K562 (cell line): ENCODE measurements at regions not wholly inside any gene's neighbourhood (a gene's known extent, or its start where the extent isn't known, plus 50 kb on each side); places are given as distances from the start of the nearest gene placed in this dataset.
"Not testable (repeated sequence)": the region's sequence is repeated elsewhere in the genome, so short reads cannot be mapped to it uniquely, and the experiment has no call there.

ENCODE experiments used
- ATAC-seq: fragments of 200-7000 bp; cut with Tn5 transposase; 3 replicates; pipeline ENCODE4 v1.9.1; 2020; ENCODE audit warnings: moderate library complexity
- BruUV-seq: library from RNA; stranded (reverse); fragments of 400-500 nt; replicated peaks from 2 replicates; lab custom pipeline; 2021; lab: Mats Ljungman, UMichigan
- CTCF ChIA-PET: fragments of 300-600 bp; formaldehyde crosslinking; extraction: SDS; loops from one replicate; lab custom pipeline; 2021; ENCODE audit warnings: low intra/inter-chr PET ratio; lab: Yijun Ruan, JAX
- POLR2A ChIA-PET: fragments of 300-600, 350-650 bp; sonication (Branson Sonifier 250); formaldehyde crosslinking; extraction: SDS; loops from one replicate; lab custom pipeline; 2021; ENCODE audit warnings: antibody characterized with exemption, inconsistent platforms; lab: Yijun Ruan, JAX
- DNase-seq, 4 experiments: peaks; one replicate each; pipeline versions ENCODE4 v3.0.0 to v3.0.0-alpha.2; 2011 to 2018; ENCODE audit warnings: low spot score in 3 of 4, mixed read lengths in 3 of 4; ENCODE audit errors: extremely low read depth in 1 of 4
- FAIRE-seq: peaks from 2 replicates; lab custom pipeline; 2011; peaks lifted over from hg19 to GRCh38; lab: Jason Lieb, UNC
- H2AFZ ChIP-seq: 2 replicates; pipeline ENCODE4 v1.6.0; 2011; ENCODE audit warnings: low read depth, low read length, control low read depth, inconsistent platforms
- H3K27ac ChIP-seq: fragments of 200-600 bp; 3 replicates; pipeline ENCODE4 v1.8.0; 2011; ENCODE audit warnings: low read depth, mild to moderate bottlenecking, control low read depth, inconsistent platforms, low read length, moderate library complexity, mixed read lengths; ENCODE audit errors: extremely low read depth
- H3K27me3 ChIP-seq, 2 experiments: fragments of 300-600 bp in 1 of 2; 2 replicates in 1 of 2; 3 replicates in 1 of 2; pipeline versions ENCODE4 v1.6.0 to v1.8.0; 2011; ENCODE audit warnings: inconsistent platforms in 2 of 2, low read length in 2 of 2, mild to moderate bottlenecking in 1 of 2, mixed read lengths in 1 of 2, moderate library complexity in 1 of 2; ENCODE audit not compliant: control insufficient read depth in 2 of 2, insufficient read depth in 2 of 2
- H3K36me3 ChIP-seq: fragments of 300-600 bp; 3 replicates; pipeline ENCODE4 v1.8.0; 2011; ENCODE audit warnings: mild to moderate bottlenecking, low read length, inconsistent platforms; ENCODE audit not compliant: control insufficient read depth, insufficient read depth
- H3K4me1 ChIP-seq, 2 experiments: fragments of 200-600 bp in 1 of 2; replicated peaks in 1 of 2; 2 replicates in 1 of 2; 3 replicates in 1 of 2; pipeline versions ENCODE4 v1.5.1 to v1.8.0; 2011; ENCODE audit warnings: inconsistent platforms in 2 of 2, low read length in 2 of 2, mild to moderate bottlenecking in 1 of 2, mixed read lengths in 1 of 2, moderate library complexity in 1 of 2; ENCODE audit not compliant: control insufficient read depth in 2 of 2, insufficient read depth in 2 of 2
- H3K4me2 ChIP-seq: 2 replicates; pipeline ENCODE4 v1.6.1; 2011; ENCODE audit warnings: low read length, control low read depth, inconsistent platforms, mixed read lengths; ENCODE audit not compliant: insufficient read depth
- H3K4me3 ChIP-seq: fragments of 200-600 bp; sonication (generic), shearing (Covaris generic); 2 replicates; pipeline ENCODE4 v1.5.1; 2016; ENCODE audit warnings: control low read depth, inconsistent platforms
- H3K79me2 ChIP-seq: fragments of 200-600 bp; 3 replicates; pipeline ENCODE4 v1.8.0; 2011; ENCODE audit warnings: low read length, inconsistent platforms; ENCODE audit not compliant: control insufficient read depth, insufficient read depth
- H3K9ac ChIP-seq, 2 experiments: 2 replicates each; pipeline versions ENCODE4 v1.6.0 to v1.6.1; 2011; ENCODE audit warnings: low read depth in 2 of 2, low read length in 2 of 2, control low read depth in 1 of 2, inconsistent platforms in 1 of 2, mild to moderate bottlenecking in 1 of 2, mixed read lengths in 1 of 2; ENCODE audit not compliant: insufficient read depth in 1 of 2
- H3K9me1 ChIP-seq: one replicate; pipeline ENCODE4 v1.6.0; 2011; ENCODE audit warnings: inconsistent platforms, mild to moderate bottlenecking, low read length, moderate library complexity; ENCODE audit not compliant: control insufficient read depth, insufficient read depth
- H3K9me3 ChIP-seq: replicated peaks from 2 replicates; pipeline ENCODE4 v1.5.1; 2011; ENCODE audit warnings: low read depth, low read length, inconsistent platforms; ENCODE audit not compliant: control insufficient read depth, insufficient read depth
- H4K20me1 ChIP-seq: replicated peaks from 2 replicates; pipeline ENCODE4 v1.6.1; 2011; ENCODE audit warnings: low read length, inconsistent platforms, mixed read lengths; ENCODE audit not compliant: control insufficient read depth, insufficient read depth
- FIP1L1 ChIP-seq: fragments of 200-400 bp; formaldehyde crosslinking; IDR thresholded peaks from 2 replicates; pipeline ENCODE4 v1.6.1; 2018; ENCODE audit warnings: mild to moderate bottlenecking, low read depth, low read length; ENCODE audit not compliant: poor library complexity, severe bottlenecking
- FOXP4 ChIP-seq: sonication (generic); formaldehyde crosslinking; IDR thresholded peaks from 2 replicates; pipeline ENCODE4 v1.8.0; 2022; ENCODE audit warnings: mild to moderate bottlenecking, missing genetic modification reagents, borderline replicate concordance
- GTF2F1 ChIP-seq: IDR thresholded peaks from 2 replicates; pipeline ENCODE4 v1.6.1; 2011; ENCODE audit warnings: low read depth, low read length, improper control_type of control experiment
- LEF1 ChIP-seq: fragments of 450-650 bp; IDR thresholded peaks from 2 replicates; pipeline ENCODE4 v1.6.1; 2016; ENCODE audit warnings: mild to moderate bottlenecking
- NFATC3 ChIP-seq: fragments of 450-650 bp; IDR thresholded peaks from 2 replicates; pipeline ENCODE4 v1.6.1; 2017; ENCODE audit warnings: mild to moderate bottlenecking
- NONO ChIP-seq, 2 experiments: fragments of 200-400 bp in 1 of 2; fragments of 450-650 bp in 1 of 2; formaldehyde crosslinking in 1 of 2; IDR thresholded peaks; 2 replicates each; pipeline ENCODE4 v1.6.1; 2017; ENCODE audit warnings: low read depth in 2 of 2, mild to moderate bottlenecking in 2 of 2, moderate library complexity in 2 of 2, low read length in 1 of 2
- POLR2B ChIP-seq: fragments of 450-650 bp; IDR thresholded peaks from 2 replicates; pipeline ENCODE4 v1.6.1; 2018; ENCODE audit warnings: low read depth; ENCODE audit not compliant: partially characterized antibody
- RBFOX2 ChIP-seq: fragments of 200-400 bp; formaldehyde crosslinking; IDR thresholded peaks from 2 replicates; pipeline ENCODE4 v1.6.1; 2017; ENCODE audit warnings: low read depth, mild to moderate bottlenecking, low read length, moderate library complexity
- TAL1 ChIP-seq: fragments of 450-650 bp; IDR thresholded peaks from 2 replicates; pipeline ENCODE4 v1.6.1; 2016; ENCODE audit warnings: mild to moderate bottlenecking
- THRA ChIP-seq: fragments of 450-650 bp; IDR thresholded peaks from 2 replicates; pipeline ENCODE4 v1.6.1; 2017; ENCODE audit warnings: mild to moderate bottlenecking, moderate library complexity
- ZFP36 ChIP-seq: fragments of 150-350 bp; IDR thresholded peaks from 2 replicates; pipeline ENCODE4 v1.6.1; 2018; ENCODE audit warnings: low read length, low read depth; ENCODE audit not compliant: partially characterized antibody
- ZNF175 ChIP-seq: fragments of 200-800 bp; sonication (Bioruptor generic); IDR thresholded peaks from 2 replicates; pipeline ENCODE4 v1.6.1; 2016; ENCODE audit warnings: low read depth, mild to moderate bottlenecking, missing genetic modification characterization, missing compliant biosample characterization
- WGBS: fragments of 100-300 bp; shearing (Covaris generic); methylation state at CpG from one replicate; pipeline ENCODE4 v1.1.6; 2016; ENCODE audit warnings: low coverage, mixed read lengths; ENCODE audit not compliant: insufficient coverage; ENCODE audit errors: missing lambda C conversion rate; 5-methylcytosine and 5-hydroxymethylcytosine counted together
- in situ Hi-C: fragments of 300-500 bp; cut with MboI; formaldehyde crosslinking; loops from 4 replicates; pipeline ENCODE4 v1.15.0; 2018; ENCODE audit warnings: inconsistent platforms, mixed read lengths
- intact Hi-C: fragments of 100-400 bp; cut with micrococcal nuclease; formaldehyde crosslinking; loops from 2 replicates; pipeline ENCODE4 v1.14.2; 2022
- TF ChIP-seq, protein P1 (sequence below): sonication (generic); formaldehyde crosslinking; IDR thresholded peaks from 2 replicates; pipeline ENCODE4 v1.8.0; 2022; ENCODE audit warnings: mild to moderate bottlenecking, missing genetic modification reagents
- TF ChIP-seq, protein P2 (sequence below): sonication (generic); formaldehyde crosslinking; IDR thresholded peaks from 2 replicates; pipeline ENCODE4 v1.4.0; 2020; ENCODE audit warnings: mild to moderate bottlenecking, missing genetic modification reagents
- TF ChIP-seq, protein P3 (sequence below): fragments of 450-650 bp; IDR thresholded peaks from 2 replicates; pipeline ENCODE4 v1.6.1; 2016; ENCODE audit warnings: borderline replicate concordance

GRCh38 chr2:45096996-45097395, 87.7 kb upstream of the SIX2 start (continued):
- TF ChIP-seq, protein P1, sequence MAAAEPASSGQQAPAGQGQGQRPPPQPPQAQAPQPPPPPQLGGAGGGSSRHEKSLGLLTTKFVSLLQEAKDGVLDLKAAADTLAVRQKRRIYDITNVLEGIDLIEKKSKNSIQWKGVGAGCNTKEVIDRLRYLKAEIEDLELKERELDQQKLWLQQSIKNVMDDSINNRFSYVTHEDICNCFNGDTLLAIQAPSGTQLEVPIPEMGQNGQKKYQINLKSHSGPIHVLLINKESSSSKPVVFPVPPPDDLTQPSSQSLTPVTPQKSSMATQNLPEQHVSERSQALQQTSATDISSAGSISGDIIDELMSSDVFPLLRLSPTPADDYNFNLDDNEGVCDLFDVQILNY (CRISPR knock-in tag) = no peak
- TF ChIP-seq NONO (IDR thresholded peaks at IDR 0.05; ENCODE audit: low read depth in 2 of 2, low read length in 1 of 2) (no peak), THRA (no peak), FIP1L1 (no peak), POLR2B (no peak), LEF1 (no peak), TAL1 (no peak), ZFP36 (no peak), FOXP4 (CRISPR knock-in tag) (no peak), RBFOX2 (no peak), NFATC3 (no peak), GTF2F1 (no peak), ZNF175 (CRISPR knock-in tag) (no peak)
- TF ChIP-seq, protein P2, sequence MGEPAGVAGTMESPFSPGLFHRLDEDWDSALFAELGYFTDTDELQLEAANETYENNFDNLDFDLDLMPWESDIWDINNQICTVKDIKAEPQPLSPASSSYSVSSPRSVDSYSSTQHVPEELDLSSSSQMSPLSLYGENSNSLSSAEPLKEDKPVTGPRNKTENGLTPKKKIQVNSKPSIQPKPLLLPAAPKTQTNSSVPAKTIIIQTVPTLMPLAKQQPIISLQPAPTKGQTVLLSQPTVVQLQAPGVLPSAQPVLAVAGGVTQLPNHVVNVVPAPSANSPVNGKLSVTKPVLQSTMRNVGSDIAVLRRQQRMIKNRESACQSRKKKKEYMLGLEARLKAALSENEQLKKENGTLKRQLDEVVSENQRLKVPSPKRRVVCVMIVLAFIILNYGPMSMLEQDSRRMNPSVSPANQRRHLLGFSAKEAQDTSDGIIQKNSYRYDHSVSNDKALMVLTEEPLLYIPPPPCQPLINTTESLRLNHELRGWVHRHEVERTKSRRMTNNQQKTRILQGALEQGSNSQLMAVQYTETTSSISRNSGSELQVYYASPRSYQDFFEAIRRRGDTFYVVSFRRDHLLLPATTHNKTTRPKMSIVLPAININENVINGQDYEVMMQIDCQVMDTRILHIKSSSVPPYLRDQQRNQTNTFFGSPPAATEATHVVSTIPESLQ (CRISPR knock-in tag) = no peak
- TF ChIP-seq, protein P3, sequence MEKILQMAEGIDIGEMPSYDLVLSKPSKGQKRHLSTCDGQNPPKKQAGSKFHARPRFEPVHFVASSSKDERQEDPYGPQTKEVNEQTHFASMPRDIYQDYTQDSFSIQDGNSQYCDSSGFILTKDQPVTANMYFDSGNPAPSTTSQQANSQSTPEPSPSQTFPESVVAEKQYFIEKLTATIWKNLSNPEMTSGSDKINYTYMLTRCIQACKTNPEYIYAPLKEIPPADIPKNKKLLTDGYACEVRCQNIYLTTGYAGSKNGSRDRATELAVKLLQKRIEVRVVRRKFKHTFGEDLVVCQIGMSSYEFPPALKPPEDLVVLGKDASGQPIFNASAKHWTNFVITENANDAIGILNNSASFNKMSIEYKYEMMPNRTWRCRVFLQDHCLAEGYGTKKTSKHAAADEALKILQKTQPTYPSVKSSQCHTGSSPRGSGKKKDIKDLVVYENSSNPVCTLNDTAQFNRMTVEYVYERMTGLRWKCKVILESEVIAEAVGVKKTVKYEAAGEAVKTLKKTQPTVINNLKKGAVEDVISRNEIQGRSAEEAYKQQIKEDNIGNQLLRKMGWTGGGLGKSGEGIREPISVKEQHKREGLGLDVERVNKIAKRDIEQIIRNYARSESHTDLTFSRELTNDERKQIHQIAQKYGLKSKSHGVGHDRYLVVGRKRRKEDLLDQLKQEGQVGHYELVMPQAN = no peak

GRCh38 chr2:45096038-45096437, 86.8 kb upstream of the SIX2 start:
- intact Hi-C loops, H3K4me3 ChIP-seq, H3K79me2 ChIP-seq, BruUV-seq, H2AFZ ChIP-seq, POLR2A ChIA-PET, H3K4me2 ChIP-seq, DNase-seq, ATAC-seq, H3K9me3 ChIP-seq, H4K20me1 ChIP-seq, H3K4me1 ChIP-seq, FAIRE-seq, CTCF ChIA-PET, H3K27ac ChIP-seq, H3K27me3 ChIP-seq, H3K36me3 ChIP-seq, in situ Hi-C loops, H3K9me1 ChIP-seq, H3K9ac ChIP-seq: not testable (repeated sequence)
- WGBS = under 1% methylated on average over 9 of the region's 10 CpGs
